Thymus (tissue), 11 donors: ENCODE measurements at regions not wholly inside any gene's neighbourhood (a gene's known extent, or its start where the extent isn't known, plus 50 kb on each side); places are given as distances from the start of the nearest gene placed in this dataset.

ENCODE experiments used
- DNase-seq, 9 donors: peaks; one replicate each; pipeline ENCODE4 v3.0.0-alpha.2; 2013; ENCODE audit warnings: low spot score in 9 of 9, low read depth in 6 of 9, missing footprints in 1 of 9
- H3K27ac ChIP-seq, 2 donors: one replicate each; pipeline ENCODE4 v1.5.1; 2013; ENCODE audit warnings: control low read depth in 1 of 2, low read depth in 1 of 2, low read length in 1 of 2, mild to moderate bottlenecking in 1 of 2, moderate library complexity in 1 of 2
- H3K27me3 ChIP-seq, 2 donors: one replicate each; pipeline ENCODE4 v1.5.1; 2013; ENCODE audit warnings: low read length in 1 of 2; ENCODE audit not compliant: control insufficient read depth in 2 of 2, insufficient read depth in 1 of 2
- H3K36me3 ChIP-seq, 2 donors: one replicate each; pipeline ENCODE4 v1.5.1; 2013; ENCODE audit warnings: low read length in 1 of 2, mild to moderate bottlenecking in 1 of 2, moderate library complexity in 1 of 2; ENCODE audit not compliant: control insufficient read depth in 2 of 2, insufficient read depth in 2 of 2
- H3K4me1 ChIP-seq, 2 donors: one replicate each; pipeline ENCODE4 v1.5.1; 2013; ENCODE audit warnings: low read length in 2 of 2; ENCODE audit not compliant: control insufficient read depth in 2 of 2, insufficient read depth in 2 of 2
- H3K4me3 ChIP-seq, 2 donors: one replicate each; pipeline ENCODE4 v1.5.1; 2013; ENCODE audit warnings: low read length in 2 of 2, control low read depth in 1 of 2, mild to moderate bottlenecking in 1 of 2
- H3K9me3 ChIP-seq, 2 donors: one replicate each; pipeline ENCODE4 v1.5.1; 2013; ENCODE audit warnings: low read length in 1 of 2, mild to moderate bottlenecking in 1 of 2; ENCODE audit not compliant: control insufficient read depth in 2 of 2, insufficient read depth in 1 of 2
- WGBS: extraction: QIAGEN DNeasy Blood & Tissue Kit; methylation state at CpG from one replicate; pipeline ENCODE4 v1.1.7; 2013; 5-methylcytosine and 5-hydroxymethylcytosine counted together
- donor health status: healthy.

GRCh38 chr18:26619350-26619749 is 71.0 kb upstream of the KCTD1 start:
- Histone ChIP-seq H3K27ac (no peak overlapping the region), H3K9me3 (peaks cover 0 to 4% of the 10 kb centered on the region in 2 donors), H3K4me3 (no peak overlapping the region), H3K36me3 (no peaks in the 10 kb centered on the region), H3K4me1 (no peaks in the 10 kb centered on the region), H3K27me3 (no peaks in the 10 kb centered on the region)
- 95% methylated on average over 6 of the region's 6 CpGs for WGBS
- DNase-seq: no peak

GRCh38 chr18:26618135-26618534 is 69.8 kb upstream of the KCTD1 start:
- H3K9me3 ChIP-seq: no peaks in the 10 kb centered on the region
- WGBS: 92% methylated on average over 2 of the region's 2 CpGs

DNA sequence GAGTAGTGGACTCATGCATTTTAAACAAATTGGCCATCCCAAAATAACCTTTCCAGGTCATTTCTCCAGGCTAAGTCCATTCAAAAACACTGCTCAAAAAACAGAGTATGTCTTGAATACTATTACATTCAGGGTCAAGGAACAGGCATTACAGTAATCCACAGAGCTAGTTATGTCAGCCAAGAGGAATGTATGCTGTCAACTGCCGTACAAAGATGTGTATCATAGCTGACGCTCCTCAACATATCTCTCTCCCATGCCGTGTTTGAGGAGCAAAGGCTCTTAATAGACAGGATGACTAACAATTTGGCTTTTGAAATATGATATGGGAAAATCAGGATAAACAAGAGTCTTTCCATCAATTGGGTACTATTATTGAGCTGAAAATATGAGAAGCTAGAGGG is 68.8 kb upstream of the KCTD1 start:
- H3K27ac ChIP-seq: no peak overlapping the region
- H3K4me3 ChIP-seq: no peak overlapping the region
- no peaks in the 10 kb centered on the region for H3K4me1 ChIP-seq
- no peaks in the 10 kb centered on the region for H3K9me3 ChIP-seq
- 93% methylated on average over 3 of the region's 3 CpGs for WGBS
- no peak for DNase-seq
- no peaks in the 10 kb centered on the region for H3K36me3 ChIP-seq
- H3K27me3 ChIP-seq: no peaks in the 10 kb centered on the region

More at GRCh38 chr18:26618135-26618534, 69.8 kb upstream of the KCTD1 start:
- no peak for DNase-seq
- Histone ChIP-seq H3K36me3 (no peaks in the 10 kb centered on the region), H3K4me3 (no peak overlapping the region), H3K27me3 (no peaks in the 10 kb centered on the region), H3K27ac (no peak overlapping the region), H3K4me1 (no peaks in the 10 kb centered on the region)

DNA sequence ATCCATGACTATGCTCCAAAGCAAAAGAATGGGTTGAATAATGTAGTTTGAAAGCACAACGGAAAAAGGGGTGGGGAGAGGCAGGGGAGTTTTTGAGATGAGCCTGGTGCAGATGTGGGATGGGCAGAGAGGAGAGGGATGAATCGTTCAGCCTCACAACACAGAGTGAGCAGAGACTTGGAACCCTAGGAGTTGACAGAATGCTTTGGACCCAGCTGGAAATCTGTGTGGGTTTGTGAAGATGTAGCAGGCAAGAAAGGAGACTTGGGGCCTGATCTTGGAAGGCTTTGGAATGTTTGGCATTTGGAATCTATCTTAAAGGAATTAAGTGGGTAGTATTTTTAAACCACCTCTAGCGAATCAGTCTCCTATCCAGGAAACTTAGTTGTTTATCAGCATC is 66.0 kb upstream of the KCTD1 start:
- DNase-seq: no peak
- 93% methylated on average over 3 of the region's 3 CpGs for WGBS
- Histone ChIP-seq H3K4me3 (no peak overlapping the region), H3K9me3 (no peaks in the 10 kb centered on the region), H3K4me1 (no peaks in the 10 kb centered on the region), H3K27me3 (no peaks in the 10 kb centered on the region), H3K27ac (no peak overlapping the region), H3K36me3 (no peaks in the 10 kb centered on the region)
